ENCODE measurements at regions not wholly inside any gene's neighbourhood (a gene's known extent, or its start where the extent isn't known, plus 50 kb on each side); places are given as distances from the start of the nearest gene placed in this dataset.
"Not testable (repeated sequence)": the region's sequence is repeated elsewhere in the genome, so short reads cannot be mapped to it uniquely, and the experiment has no call there.

DNA sequence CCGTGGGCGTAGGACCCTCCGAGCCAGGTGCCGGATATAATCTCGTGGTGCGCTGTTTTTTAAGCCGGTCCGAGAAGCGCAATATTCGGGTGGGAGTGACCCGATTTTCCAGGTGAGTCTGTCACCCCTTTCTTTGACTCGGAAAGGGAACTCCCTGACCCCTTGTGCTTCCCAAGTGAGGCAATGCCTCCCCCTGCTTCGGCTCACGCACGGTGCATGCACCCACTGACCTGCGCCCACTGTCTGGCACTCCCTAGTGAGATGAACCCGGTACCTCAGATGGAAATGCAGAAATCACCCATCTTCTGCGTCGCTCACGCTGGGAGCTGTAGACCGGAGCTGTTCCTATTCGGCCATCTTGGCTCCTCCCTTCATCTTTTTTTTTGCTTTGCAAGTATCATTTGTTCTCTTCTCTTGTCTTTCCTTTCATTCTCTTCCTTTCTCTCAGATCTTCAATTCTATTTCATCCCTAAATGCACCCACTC is 50.2 kb upstream of the CSNK1A1L start:
- not testable (repeated sequence) for TF ChIP-seq NR2C2 (CRISPR knock-in tag; IDR thresholded peaks at IDR 0.05); NR2C2 (tag; IDR thresholded peaks at IDR 0.05); EZH2 (IDR thresholded peaks at IDR 0.05; ENCODE audit: borderline replicate concordance, low read depth, low read length); ZNF133 (CRISPR knock-in tag; IDR thresholded peaks at IDR 0.05); EP300 (IDR thresholded peaks at IDR 0.05; ENCODE audit: low read length)
